HCT116 (cell line): ENCODE measurements at regions not wholly inside any gene's neighbourhood (a gene's known extent, or its start where the extent isn't known, plus 50 kb on each side); places are given as distances from the start of the nearest gene placed in this dataset.

Experiments
- EGR1 ChIP-seq: IDR thresholded peaks from 2 replicates; pipeline ENCODE4 v1.6.1; 2012; ENCODE audit warnings: low read depth
- POLR2A ChIP-seq: IDR thresholded peaks from 2 replicates; pipeline ENCODE4 v1.7.0; 2011; ENCODE audit warnings: borderline replicate concordance; ENCODE audit not compliant: insufficient read depth, insufficient read length; ENCODE audit errors: extremely low read depth
- SP1 ChIP-seq: IDR thresholded peaks from 2 replicates; pipeline ENCODE4 v1.6.1; 2012; ENCODE audit warnings: low read depth
- TF ChIP-seq, protein P1 (sequence below), 3 experiments: fragments of 200-600 bp in 1 of 3; sonication (generic) in 1 of 3; IDR thresholded peaks in 2 of 3; conservative IDR thresholded peaks in 1 of 3; 2 replicates each; pipeline ENCODE4 v1.5.1; 2012 to 2017; ENCODE audit warnings: low read depth in 2 of 3, low read length in 2 of 3, antibody characterized with exemption in 1 of 3, borderline replicate concordance in 1 of 3, control low read depth in 1 of 3, mild to moderate bottlenecking in 1 of 3, mixed read lengths in 1 of 3, mixed run types in 1 of 3, moderate library complexity in 1 of 3; ENCODE audit not compliant: insufficient read depth in 1 of 3

DNA sequence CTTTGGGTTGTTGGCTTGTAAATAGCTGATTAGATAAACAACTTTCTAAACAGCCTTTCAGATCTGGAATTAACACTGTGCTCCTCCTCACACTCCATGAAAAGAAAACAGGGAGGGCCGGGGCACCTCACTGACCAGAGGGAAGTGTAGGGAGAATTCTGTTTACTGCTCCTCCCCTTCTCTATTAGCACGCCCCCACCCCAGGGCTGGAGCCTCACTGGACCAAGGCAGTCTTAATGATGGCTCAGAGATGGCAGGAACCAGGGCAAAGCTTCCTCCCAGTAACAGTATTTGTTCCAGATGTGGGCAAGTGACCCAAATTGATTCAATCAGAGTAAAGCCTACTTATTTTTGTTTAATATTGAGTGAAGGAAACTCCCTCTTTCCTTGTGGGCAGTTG lies 256.6 kb downstream of the MSX2 start:
- TF ChIP-seq, protein P1, sequence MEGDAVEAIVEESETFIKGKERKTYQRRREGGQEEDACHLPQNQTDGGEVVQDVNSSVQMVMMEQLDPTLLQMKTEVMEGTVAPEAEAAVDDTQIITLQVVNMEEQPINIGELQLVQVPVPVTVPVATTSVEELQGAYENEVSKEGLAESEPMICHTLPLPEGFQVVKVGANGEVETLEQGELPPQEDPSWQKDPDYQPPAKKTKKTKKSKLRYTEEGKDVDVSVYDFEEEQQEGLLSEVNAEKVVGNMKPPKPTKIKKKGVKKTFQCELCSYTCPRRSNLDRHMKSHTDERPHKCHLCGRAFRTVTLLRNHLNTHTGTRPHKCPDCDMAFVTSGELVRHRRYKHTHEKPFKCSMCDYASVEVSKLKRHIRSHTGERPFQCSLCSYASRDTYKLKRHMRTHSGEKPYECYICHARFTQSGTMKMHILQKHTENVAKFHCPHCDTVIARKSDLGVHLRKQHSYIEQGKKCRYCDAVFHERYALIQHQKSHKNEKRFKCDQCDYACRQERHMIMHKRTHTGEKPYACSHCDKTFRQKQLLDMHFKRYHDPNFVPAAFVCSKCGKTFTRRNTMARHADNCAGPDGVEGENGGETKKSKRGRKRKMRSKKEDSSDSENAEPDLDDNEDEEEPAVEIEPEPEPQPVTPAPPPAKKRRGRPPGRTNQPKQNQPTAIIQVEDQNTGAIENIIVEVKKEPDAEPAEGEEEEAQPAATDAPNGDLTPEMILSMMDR (IDR thresholded peaks at IDR 0.05 in 2 of 3, conservative IDR thresholded peaks at IDR 0.05 in 1 of 3; ENCODE audit: borderline replicate concordance in 1 of 3, insufficient read depth in 1 of 3, low read depth in 2 of 3, low read length in 2 of 3), result no peak
- TF ChIP-seq EGR1 (no peak), POLR2A (no peak), SP1 (no peak)
